PC-9 (cell line): ENCODE measurements at regions not wholly inside any gene's neighbourhood (a gene's known extent, or its start where the extent isn't known, plus 50 kb on each side); places are given as distances from the start of the nearest gene placed in this dataset.

Source experiments
- BruUV-seq: library from RNA; stranded (reverse); fragments of 400-500 nt; replicated peaks from 2 replicates; lab custom pipeline; 2021; lab: Mats Ljungman, UMichigan
- CTCF ChIA-PET: fragments of 300-600 bp; sonication (Branson Sonifier 250); formaldehyde crosslinking; loops from one replicate; lab custom pipeline; 2022; ENCODE audit warnings: antibody characterized with exemption; lab: Charles Lee
- POLR2A ChIA-PET: fragments of 300-600 bp; sonication (Branson Sonifier 250); formaldehyde crosslinking; loops from one replicate; lab custom pipeline; 2022; ENCODE audit warnings: antibody characterized with exemption; ENCODE audit not compliant: unreplicated experiment; lab: Charles Lee
- DNase-seq, 2 experiments: peaks; one replicate each; pipeline versions ENCODE4 v3.0.0 to v3.0.0-alpha.2; 2015 to 2022; ENCODE audit warnings: mixed read lengths in 1 of 2
- H2AFZ ChIP-seq: fragments of 200-600 bp; sonication (generic); 2 replicates; pipeline ENCODE4 v1.8.1; 2017; ENCODE audit warnings: antibody characterized with exemption
- H3F3A ChIP-seq: fragments of 200-600 bp; sonication (generic); 2 replicates; pipeline ENCODE4 v1.8.1; 2017; ENCODE audit warnings: antibody characterized with exemption, mild to moderate bottlenecking, low read depth; ENCODE audit not compliant: insufficient read depth
- H3K27ac ChIP-seq: fragments of 200-600 bp; sonication (generic); 2 replicates; pipeline ENCODE4 v1.6.1; 2016; ENCODE audit warnings: mixed run types
- H3K27me3 ChIP-seq: fragments of 200-600 bp; sonication (generic); 2 replicates; pipeline ENCODE4 v1.6.1; 2016; ENCODE audit warnings: low read depth, mixed run types; ENCODE audit not compliant: insufficient read depth
- H3K36me3 ChIP-seq: fragments of 200-600 bp; sonication (generic); 2 replicates; pipeline ENCODE4 v1.6.1; 2016; ENCODE audit warnings: low read depth, mixed run types
- H3K4me1 ChIP-seq: fragments of 200-600 bp; sonication (generic); replicated peaks from 2 replicates; pipeline ENCODE4 v1.6.1; 2016; ENCODE audit warnings: mixed run types; ENCODE audit not compliant: insufficient read depth
- H3K4me2 ChIP-seq: fragments of 200-600 bp; sonication (generic); 2 replicates; pipeline ENCODE4 v1.6.1; 2017; ENCODE audit warnings: mixed run types
- H3K4me3 ChIP-seq: fragments of 200-600 bp; sonication (generic); 2 replicates; pipeline ENCODE4 v1.6.1; 2016; ENCODE audit warnings: mixed run types
- H3K79me2 ChIP-seq: fragments of 200-600 bp; sonication (generic); 2 replicates; pipeline ENCODE4 v1.6.1; 2017; ENCODE audit warnings: low read depth, mixed run types
- H3K9me2 ChIP-seq: fragments of 200-600 bp; sonication (generic); 2 replicates; pipeline ENCODE4 v1.8.1; 2017; ENCODE audit warnings: mild to moderate bottlenecking; ENCODE audit not compliant: insufficient read depth
- H3K9me3 ChIP-seq: fragments of 200-600 bp; sonication (generic); 2 replicates; pipeline ENCODE4 v1.8.1; 2016; ENCODE audit warnings: low read depth; ENCODE audit not compliant: insufficient read depth
- H4K20me1 ChIP-seq: fragments of 200-600 bp; sonication (generic); 2 replicates; pipeline ENCODE4 v1.8.1; 2017; ENCODE audit not compliant: insufficient read depth
- EZH2 ChIP-seq: fragments of 200-600 bp; sonication (generic); IDR thresholded peaks from 2 replicates; pipeline ENCODE4 v1.8.0; 2017; ENCODE audit warnings: antibody characterized with exemption, low read depth
- intact Hi-C: fragments of 100-400 bp; cut with micrococcal nuclease; formaldehyde crosslinking; loops from one replicate; pipeline ENCODE4 v1.10.0; 2022; ENCODE audit not compliant: unreplicated experiment
- TF ChIP-seq, protein P1 (sequence below): fragments of 200-600 bp; sonication (generic); conservative IDR thresholded peaks from 2 replicates; pipeline ENCODE4 v1.6.1; 2017; ENCODE audit warnings: mixed run types, antibody characterized with exemption, mild to moderate bottlenecking, moderate library complexity

DNA sequence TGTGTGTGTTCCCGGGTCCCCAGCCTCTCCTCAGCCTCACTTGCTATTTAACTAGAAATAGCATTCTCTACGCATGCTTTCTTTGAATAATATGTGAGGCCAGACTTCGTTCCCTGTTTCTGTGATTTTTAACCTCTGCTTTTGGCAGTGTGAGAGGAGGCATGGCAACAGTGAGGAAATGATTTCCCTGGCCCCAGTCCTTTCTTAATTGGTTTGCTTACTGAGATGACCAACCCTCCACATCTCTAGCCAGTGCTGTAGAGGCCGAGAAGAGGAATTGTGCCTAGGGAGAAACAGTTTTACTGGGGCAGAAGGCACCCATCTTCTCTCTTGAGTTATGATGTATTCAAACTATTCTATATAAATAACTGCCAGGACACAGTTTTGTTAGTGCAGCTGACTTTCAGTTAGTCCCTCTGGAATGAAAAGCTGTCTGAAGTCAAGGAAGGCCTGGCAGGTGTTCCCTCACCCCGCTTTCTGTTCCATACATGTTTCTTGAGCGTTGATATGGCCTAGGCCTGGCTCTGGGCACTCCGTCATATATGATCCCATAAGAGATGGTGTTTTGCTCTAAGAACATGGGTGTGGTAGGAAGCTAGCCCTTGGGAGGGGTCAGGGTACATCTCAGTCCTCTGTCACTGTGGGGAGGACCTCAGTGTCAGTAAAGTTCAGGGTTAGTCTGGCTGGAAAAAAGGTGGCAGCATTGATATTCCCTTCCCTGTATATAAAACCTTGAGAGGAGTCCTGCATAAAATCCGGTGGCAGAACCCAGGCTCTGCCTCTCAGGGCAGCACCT lies 73.7 kb upstream of the NPAS1 start:
- Histone ChIP-seq H3K36me3 (no peaks in the 10 kb centered on the region; the same call in 1 of the 2 replicates), H3K4me2 (no peak overlapping the region)
- CTCF ChIA-PET = no interaction called here

DNA sequence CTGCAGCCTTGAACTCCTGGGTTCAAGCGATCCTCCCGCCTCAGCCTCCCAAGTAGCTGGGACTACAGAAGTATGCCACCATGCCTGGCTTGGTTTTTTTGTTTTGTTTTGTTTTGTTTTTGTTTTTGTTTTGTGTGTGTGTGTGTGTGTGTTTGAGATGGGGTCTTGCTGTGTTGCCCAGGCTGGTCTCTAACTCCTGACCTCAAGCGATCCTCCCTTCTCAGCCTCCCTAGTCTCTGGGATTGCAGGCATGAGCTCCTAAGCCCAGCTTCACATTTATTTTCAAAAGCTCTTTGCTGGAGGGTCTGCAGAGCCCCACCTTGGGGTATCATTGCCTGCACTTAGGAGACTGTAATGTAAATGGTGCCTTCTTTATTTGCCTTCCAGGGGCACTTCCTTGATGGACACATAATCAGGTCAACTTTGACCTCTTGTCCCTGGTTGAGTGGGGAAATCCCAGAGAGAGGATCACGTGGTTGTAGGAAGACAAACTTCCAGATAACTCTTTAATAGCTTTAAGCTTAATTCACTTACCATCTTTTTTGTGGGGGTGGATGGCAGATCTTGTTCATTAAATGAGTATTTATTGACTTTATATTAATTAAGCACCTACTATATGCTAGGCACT lies 72.9 kb upstream of the NPAS1 start:
- ChIA-PET POLR2A (interaction anchor here (0.5 to 0.6 kb wide), 2 partner anchors 32 to 577 kb away, joined by 3 to 5 read pairs; no protein-coding TSS in a partner anchor), CTCF (no interaction called here)
- H3K4me3 ChIP-seq = no peak overlapping the region

More for the DNA sequence above, 73.7 kb upstream of the NPAS1 start:
- intact Hi-C loops = loop anchor here (5.0 kb wide), 1 partner anchor 594 kb away; no protein-coding TSS in a partner anchor
- no peak for TF ChIP-seq EZH2
- TF ChIP-seq, protein P1, sequence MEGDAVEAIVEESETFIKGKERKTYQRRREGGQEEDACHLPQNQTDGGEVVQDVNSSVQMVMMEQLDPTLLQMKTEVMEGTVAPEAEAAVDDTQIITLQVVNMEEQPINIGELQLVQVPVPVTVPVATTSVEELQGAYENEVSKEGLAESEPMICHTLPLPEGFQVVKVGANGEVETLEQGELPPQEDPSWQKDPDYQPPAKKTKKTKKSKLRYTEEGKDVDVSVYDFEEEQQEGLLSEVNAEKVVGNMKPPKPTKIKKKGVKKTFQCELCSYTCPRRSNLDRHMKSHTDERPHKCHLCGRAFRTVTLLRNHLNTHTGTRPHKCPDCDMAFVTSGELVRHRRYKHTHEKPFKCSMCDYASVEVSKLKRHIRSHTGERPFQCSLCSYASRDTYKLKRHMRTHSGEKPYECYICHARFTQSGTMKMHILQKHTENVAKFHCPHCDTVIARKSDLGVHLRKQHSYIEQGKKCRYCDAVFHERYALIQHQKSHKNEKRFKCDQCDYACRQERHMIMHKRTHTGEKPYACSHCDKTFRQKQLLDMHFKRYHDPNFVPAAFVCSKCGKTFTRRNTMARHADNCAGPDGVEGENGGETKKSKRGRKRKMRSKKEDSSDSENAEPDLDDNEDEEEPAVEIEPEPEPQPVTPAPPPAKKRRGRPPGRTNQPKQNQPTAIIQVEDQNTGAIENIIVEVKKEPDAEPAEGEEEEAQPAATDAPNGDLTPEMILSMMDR = no peak
- Histone ChIP-seq H3K9me3 (no peaks in the 10 kb centered on the region), H3K9me2 (no peaks in the 10 kb centered on the region), H3K79me2 (peaks cover 77% of the 10 kb centered on the region), H3K27ac (0 out of 2 replicates have a peak overlapping the region, but pooled peaks have one; percentile 36), H3K4me1 (peaks cover 25% of the 10 kb centered on the region), H2AFZ (no peak overlapping the region), H3K4me3 (no peak overlapping the region), H3F3A (peaks cover 21% of the 10 kb centered on the region), H3K27me3 (no peaks in the 10 kb centered on the region), H4K20me1 (peaks cover 4% of the 10 kb centered on the region; the same call in 1 of the 2 replicates)
- no peak for DNase-seq
- POLR2A ChIA-PET = interaction anchor here (0.5 to 0.6 kb wide), 2 partner anchors 32 to 578 kb away, joined by 3 to 5 read pairs; no protein-coding TSS in a partner anchor
- BruUV-seq = no TSS peak

DNA sequence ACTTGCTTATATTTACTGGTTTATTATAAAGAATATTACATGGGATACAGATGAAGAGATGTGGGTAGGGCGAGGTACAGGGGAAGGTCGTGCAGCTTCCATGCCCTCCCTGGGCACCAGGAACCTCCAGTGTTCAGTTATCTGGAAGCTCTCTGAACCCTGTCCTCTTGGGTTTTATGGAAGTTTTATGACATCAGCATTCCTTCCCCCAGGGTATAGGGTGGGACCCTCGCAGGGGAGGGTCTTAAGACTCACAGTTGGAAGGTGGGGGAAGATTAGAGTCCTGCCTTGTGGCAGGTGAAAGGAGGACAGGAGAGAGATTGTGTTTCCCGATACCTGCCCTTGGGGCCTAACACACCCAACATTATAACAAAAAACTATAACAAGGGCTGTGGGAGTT lies 71.8 kb upstream of the NPAS1 start:
- H3K79me2 ChIP-seq = peaks cover 88% of the 10 kb centered on the region
- peaks cover 36% of the 10 kb centered on the region for H3K4me1 ChIP-seq
- peaks cover 11% of the 10 kb centered on the region for H4K20me1 ChIP-seq
- intact Hi-C loops = loop anchor here (5.0 kb wide), 1 partner anchor 596 kb away; no protein-coding TSS in a partner anchor
- no peaks in the 10 kb centered on the region for H3K27me3 ChIP-seq
- H2AFZ ChIP-seq = no peak overlapping the region
- H3K4me2 ChIP-seq = no peak overlapping the region
- H3K36me3 ChIP-seq = peaks cover 5% of the 10 kb centered on the region; the same call in 1 of the 2 replicates
- H3F3A ChIP-seq = peaks cover 24% of the 10 kb centered on the region
- ChIA-PET CTCF (no interaction called here), POLR2A (no interaction called here)
- no peaks in the 10 kb centered on the region for H3K9me3 ChIP-seq
- H3K4me3 ChIP-seq = no peak overlapping the region
- no peak overlapping the region for H3K27ac ChIP-seq
- no peak for DNase-seq
- no TSS peak for BruUV-seq
- TF ChIP-seq, protein P1 = no peak
- TF ChIP-seq EZH2 = no peak
- no peaks in the 10 kb centered on the region for H3K9me2 ChIP-seq

More for the DNA sequence above, 72.9 kb upstream of the NPAS1 start:
- Histone ChIP-seq H3K9me2 (no peaks in the 10 kb centered on the region), H3K27me3 (no peaks in the 10 kb centered on the region), H3K36me3 (no peaks in the 10 kb centered on the region; the same call in 1 of the 2 replicates), H3K9me3 (no peaks in the 10 kb centered on the region), H4K20me1 (peaks cover 11% of the 10 kb centered on the region), H3K79me2 (peaks cover 80% of the 10 kb centered on the region), H3K4me2 (no peak overlapping the region), H3K4me1 (peaks cover 33% of the 10 kb centered on the region), H3K27ac (no peak overlapping the region), H3F3A (peaks cover 24% of the 10 kb centered on the region), H2AFZ (no peak overlapping the region)
- no peak for DNase-seq
- TF ChIP-seq, protein P1 = no peak
- no peak for TF ChIP-seq EZH2
- no TSS peak for BruUV-seq
- intact Hi-C loops = loop anchor here (5.0 kb wide), 1 partner anchor 594 kb away; no protein-coding TSS in a partner anchor
